ENCODE measurements at regions not wholly inside any gene's neighbourhood (a gene's known extent, or its start where the extent isn't known, plus 50 kb on each side); places are given as distances from the start of the nearest gene placed in this dataset.

- POLR2A ChIA-PET: no interaction called here
- CTCF ChIA-PET: interaction anchor here (0.7 to 1.2 kb wide), 2 partner anchors 62 to 335 kb away, joined by 3 to 5 read pairs; partner anchors contain the start of gene BTG1
- Mint-ChIP-seq H3K36me3 (ENCODE audit: insufficient read depth, unreplicated experiment) (no peaks in the 10 kb centered on the region), H3K27ac (ENCODE audit: unreplicated experiment) (no peak overlapping the region), H3K4me3 (ENCODE audit: unreplicated experiment) (no peak overlapping the region), H3K27me3 (ENCODE audit: insufficient read depth, unreplicated experiment) (no peaks in the 10 kb centered on the region), H3K4me1 (ENCODE audit: low read depth, unreplicated experiment) (no peaks in the 10 kb centered on the region), H3K9me3 (ENCODE audit: unreplicated experiment) (peaks cover 8% of the 10 kb centered on the region)
- intact Hi-C loops (cut with micrococcal nuclease; ENCODE audit: unreplicated experiment): loop anchor here (1.0 to 10.0 kb wide), 4 partner anchors 334 to 760 kb away; no protein-coding TSS in a partner anchor
- H3K4me3 ChIP-seq (ENCODE audit: low read depth, low read length): no peak overlapping the region
- TF ChIP-seq, protein P1, sequence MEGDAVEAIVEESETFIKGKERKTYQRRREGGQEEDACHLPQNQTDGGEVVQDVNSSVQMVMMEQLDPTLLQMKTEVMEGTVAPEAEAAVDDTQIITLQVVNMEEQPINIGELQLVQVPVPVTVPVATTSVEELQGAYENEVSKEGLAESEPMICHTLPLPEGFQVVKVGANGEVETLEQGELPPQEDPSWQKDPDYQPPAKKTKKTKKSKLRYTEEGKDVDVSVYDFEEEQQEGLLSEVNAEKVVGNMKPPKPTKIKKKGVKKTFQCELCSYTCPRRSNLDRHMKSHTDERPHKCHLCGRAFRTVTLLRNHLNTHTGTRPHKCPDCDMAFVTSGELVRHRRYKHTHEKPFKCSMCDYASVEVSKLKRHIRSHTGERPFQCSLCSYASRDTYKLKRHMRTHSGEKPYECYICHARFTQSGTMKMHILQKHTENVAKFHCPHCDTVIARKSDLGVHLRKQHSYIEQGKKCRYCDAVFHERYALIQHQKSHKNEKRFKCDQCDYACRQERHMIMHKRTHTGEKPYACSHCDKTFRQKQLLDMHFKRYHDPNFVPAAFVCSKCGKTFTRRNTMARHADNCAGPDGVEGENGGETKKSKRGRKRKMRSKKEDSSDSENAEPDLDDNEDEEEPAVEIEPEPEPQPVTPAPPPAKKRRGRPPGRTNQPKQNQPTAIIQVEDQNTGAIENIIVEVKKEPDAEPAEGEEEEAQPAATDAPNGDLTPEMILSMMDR (IDR thresholded peaks at IDR 0.05; ENCODE audit: insufficient read depth in 1 of 2, low read depth in 1 of 2, low read length in 1 of 2, severe bottlenecking in 1 of 2, unreplicated experiment in 1 of 2): no peak
- BruUV-seq (replicated peaks): no TSS peak
- H3K36me3 ChIP-seq (ENCODE audit: control insufficient read depth, insufficient read depth, low read length): no peaks in the 10 kb centered on the region
- H3K4me1 ChIP-seq: no peaks in the 10 kb centered on the region
- DNase-seq: no peak
- peaks cover 3% of the 10 kb centered on the region; the same call in 1 of the 2 replicates for H3K9me3 ChIP-seq
- no peaks in the 10 kb centered on the region for H3K27me3 ChIP-seq (replicated peaks; ENCODE audit: control insufficient read depth, insufficient read depth, low read length)
Measured at GRCh38 chr12:91810531-91811451, 334.9 kb downstream of the BTG1 start.

GRCh38 chr12:91810077-91810476, 335.6 kb downstream of the BTG1 start:
- intact Hi-C loops (cut with micrococcal nuclease; ENCODE audit: unreplicated experiment): loop anchor here (10.0 kb wide), 1 partner anchor 595 kb away; no protein-coding TSS in a partner anchor
- Mint-ChIP-seq H3K4me1 (ENCODE audit: low read depth, unreplicated experiment) (no peaks in the 10 kb centered on the region), H3K27me3 (ENCODE audit: insufficient read depth, unreplicated experiment) (no peaks in the 10 kb centered on the region), H3K36me3 (ENCODE audit: insufficient read depth, unreplicated experiment) (no peaks in the 10 kb centered on the region), H3K27ac (ENCODE audit: unreplicated experiment) (no peak overlapping the region), H3K9me3 (ENCODE audit: unreplicated experiment) (peaks cover 14% of the 10 kb centered on the region), H3K4me3 (ENCODE audit: unreplicated experiment) (no peak overlapping the region)
- H3K27me3 ChIP-seq (replicated peaks; ENCODE audit: control insufficient read depth, insufficient read depth, low read length): no peaks in the 10 kb centered on the region
- BruUV-seq (replicated peaks): no TSS peak
- no peaks in the 10 kb centered on the region for H3K4me1 ChIP-seq
- no peak for DNase-seq
- H3K4me3 ChIP-seq (ENCODE audit: low read depth, low read length): no peak overlapping the region
- TF ChIP-seq, protein P1 (IDR thresholded peaks at IDR 0.05; ENCODE audit: insufficient read depth in 1 of 2, low read depth in 1 of 2, low read length in 1 of 2, severe bottlenecking in 1 of 2, unreplicated experiment in 1 of 2): no peak
- CTCF ChIA-PET: no interaction called here
- no peaks in the 10 kb centered on the region for H3K36me3 ChIP-seq (ENCODE audit: control insufficient read depth, insufficient read depth, low read length)
- H3K9me3 ChIP-seq: peaks cover 3% of the 10 kb centered on the region; the same call in 1 of the 2 replicates
- POLR2A ChIA-PET: no interaction called here

GRCh38 chr12:91805031-91805430, 340.6 kb downstream of the BTG1 start:
- no peak overlapping the region for H3K4me3 ChIP-seq (ENCODE audit: low read depth, low read length)
- H3K4me1 ChIP-seq: no peaks in the 10 kb centered on the region
- Mint-ChIP-seq H3K36me3 (ENCODE audit: insufficient read depth, unreplicated experiment) (no peaks in the 10 kb centered on the region), H3K4me3 (ENCODE audit: unreplicated experiment) (no peak overlapping the region), H3K27ac (ENCODE audit: unreplicated experiment) (no peak overlapping the region), H3K4me1 (ENCODE audit: low read depth, unreplicated experiment) (no peaks in the 10 kb centered on the region), H3K9me3 (ENCODE audit: unreplicated experiment) (peaks cover 22% of the 10 kb centered on the region), H3K27me3 (ENCODE audit: insufficient read depth, unreplicated experiment) (no peaks in the 10 kb centered on the region)
- no peaks in the 10 kb centered on the region for H3K27me3 ChIP-seq (replicated peaks; ENCODE audit: control insufficient read depth, insufficient read depth, low read length)
- POLR2A ChIA-PET: no interaction called here
- no peaks in the 10 kb centered on the region for H3K9me3 ChIP-seq
- intact Hi-C loops (cut with micrococcal nuclease; ENCODE audit: unreplicated experiment): no loop called here
- no peaks in the 10 kb centered on the region for H3K36me3 ChIP-seq (ENCODE audit: control insufficient read depth, insufficient read depth, low read length)
- DNase-seq: no peak
- CTCF ChIA-PET: no interaction called here
- TF ChIP-seq, protein P1 (IDR thresholded peaks at IDR 0.05; ENCODE audit: insufficient read depth in 1 of 2, low read depth in 1 of 2, low read length in 1 of 2, severe bottlenecking in 1 of 2, unreplicated experiment in 1 of 2): no peak
- BruUV-seq (replicated peaks): no TSS peak
